A673 (cell line): ENCODE measurements at regions not wholly inside any gene's neighbourhood (a gene's known extent, or its start where the extent isn't known, plus 50 kb on each side); places are given as distances from the start of the nearest gene placed in this dataset.

Source experiments
- EZH2 ChIP-seq: fragments of 200-600 bp; sonication (generic); IDR thresholded peaks from 2 replicates; pipeline ENCODE4 v1.6.1; 2017; ENCODE audit warnings: borderline replicate concordance, low read depth, mild to moderate bottlenecking, mixed read lengths, antibody characterized with exemption, low read length; ENCODE audit not compliant: poor library complexity, severe bottlenecking
- TF ChIP-seq, protein P1 (sequence below): fragments of 300-800, 200-600 bp; sonication (generic); conservative IDR thresholded peaks from 2 replicates; pipeline ENCODE4 v1.5.1; 2017; ENCODE audit warnings: low read depth, mild to moderate bottlenecking, antibody characterized with exemption, low read length, moderate library complexity, mixed read lengths

DNA sequence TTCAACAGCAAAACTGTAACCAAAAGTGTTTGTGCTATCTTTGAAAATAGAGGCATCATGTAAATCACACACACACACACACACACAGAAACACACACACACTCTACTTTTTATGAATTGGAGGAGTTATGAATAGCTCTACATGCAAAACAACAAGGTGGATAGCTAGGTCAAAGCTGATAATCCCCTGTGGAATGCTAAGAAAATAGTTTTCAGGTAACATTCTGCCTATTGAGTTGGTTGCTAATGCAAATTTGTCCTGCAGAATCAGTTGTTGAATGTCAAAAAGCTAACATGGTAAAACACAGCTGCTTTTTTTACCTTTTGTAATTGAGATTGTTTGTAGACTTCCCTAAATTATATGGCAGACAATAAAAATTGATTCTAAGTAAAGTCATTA, 1658.4 kb upstream of the RAG2 start:
- TF ChIP-seq, protein P1, sequence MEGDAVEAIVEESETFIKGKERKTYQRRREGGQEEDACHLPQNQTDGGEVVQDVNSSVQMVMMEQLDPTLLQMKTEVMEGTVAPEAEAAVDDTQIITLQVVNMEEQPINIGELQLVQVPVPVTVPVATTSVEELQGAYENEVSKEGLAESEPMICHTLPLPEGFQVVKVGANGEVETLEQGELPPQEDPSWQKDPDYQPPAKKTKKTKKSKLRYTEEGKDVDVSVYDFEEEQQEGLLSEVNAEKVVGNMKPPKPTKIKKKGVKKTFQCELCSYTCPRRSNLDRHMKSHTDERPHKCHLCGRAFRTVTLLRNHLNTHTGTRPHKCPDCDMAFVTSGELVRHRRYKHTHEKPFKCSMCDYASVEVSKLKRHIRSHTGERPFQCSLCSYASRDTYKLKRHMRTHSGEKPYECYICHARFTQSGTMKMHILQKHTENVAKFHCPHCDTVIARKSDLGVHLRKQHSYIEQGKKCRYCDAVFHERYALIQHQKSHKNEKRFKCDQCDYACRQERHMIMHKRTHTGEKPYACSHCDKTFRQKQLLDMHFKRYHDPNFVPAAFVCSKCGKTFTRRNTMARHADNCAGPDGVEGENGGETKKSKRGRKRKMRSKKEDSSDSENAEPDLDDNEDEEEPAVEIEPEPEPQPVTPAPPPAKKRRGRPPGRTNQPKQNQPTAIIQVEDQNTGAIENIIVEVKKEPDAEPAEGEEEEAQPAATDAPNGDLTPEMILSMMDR: no peak
- no peak for TF ChIP-seq EZH2
